GM18508 (cell line): ENCODE measurements at regions not wholly inside any gene's neighbourhood (a gene's known extent, or its start where the extent isn't known, plus 50 kb on each side); places are given as distances from the start of the nearest gene placed in this dataset.
"Not testable (repeated sequence)": the region's sequence is repeated elsewhere in the genome, so short reads cannot be mapped to it uniquely, and the experiment has no call there.

Experiments
- ATAC-seq: cut with Tn5 transposase; IDR thresholded peaks from one replicate; pipeline ENCODE4 v1.9.1; 2021; ENCODE audit warnings: moderate number of reproducible peaks; ENCODE audit not compliant: insufficient read depth, unreplicated experiment

- ATAC-seq, result no peak
Measured at GRCh38 chr7:23931633-23932032, 221.6 kb downstream of the STK31 start.

- ATAC-seq, result no peak
Measured at GRCh38 chr7:23938215-23938614, 228.2 kb downstream of the STK31 start.

- ATAC-seq, result no peak
Measured at GRCh38 chr7:23938937-23939552, 229.0 kb downstream of the STK31 start.

- not testable (repeated sequence) for ATAC-seq
Measured at GRCh38 chr7:23939747-23940146, 229.7 kb downstream of the STK31 start.

- ATAC-seq, result no peak
Measured at GRCh38 chr7:23941551-23941950, 231.5 kb downstream of the STK31 start.

- no peak for ATAC-seq
Measured at GRCh38 chr7:23942032-23942431, 232.0 kb downstream of the STK31 start.

GRCh38 chr7:23944131-23944530 lies 234.1 kb downstream of the STK31 start:
- no peak for ATAC-seq

GRCh38 chr7:23945472-23945871 lies 235.5 kb downstream of the STK31 start:
- ATAC-seq, result no peak

- ATAC-seq, result no peak
Measured at GRCh38 chr7:23955145-23955544, 245.1 kb downstream of the STK31 start.

- ATAC-seq, result no peak
Measured at GRCh38 chr7:23955600-23956149, 245.7 kb downstream of the STK31 start.

GRCh38 chr7:23956772-23957576 lies 247.0 kb downstream of the STK31 start:
- no peak for ATAC-seq

- ATAC-seq, result no peak
Measured at GRCh38 chr7:23959821-23960220, 249.8 kb downstream of the STK31 start.

GRCh38 chr7:23960361-23960760 lies 250.3 kb downstream of the STK31 start:
- no peak for ATAC-seq

- no peak for ATAC-seq
Measured at GRCh38 chr7:23963461-23964165, 253.6 kb downstream of the STK31 start.

GRCh38 chr7:23964715-23965114 lies 254.7 kb downstream of the STK31 start:
- no peak for ATAC-seq

GRCh38 chr7:23965296-23965695 lies 255.3 kb downstream of the STK31 start:
- no peak for ATAC-seq

- no peak for ATAC-seq
Measured at GRCh38 chr7:23966941-23967340, 256.9 kb downstream of the STK31 start.

- no peak for ATAC-seq
Measured at GRCh38 chr7:23967949-23968599, 258.1 kb downstream of the STK31 start.

- no peak for ATAC-seq
Measured at GRCh38 chr7:23968791-23969190, 258.8 kb downstream of the STK31 start.

GRCh38 chr7:23969443-23969842 lies 259.4 kb downstream of the STK31 start:
- ATAC-seq, result no peak

GRCh38 chr7:23970193-23970592 lies 260.2 kb downstream of the STK31 start:
- ATAC-seq, result no peak
